ENCODE measurements at regions not wholly inside any gene's neighbourhood (a gene's known extent, or its start where the extent isn't known, plus 50 kb on each side); places are given as distances from the start of the nearest gene placed in this dataset.
A peak's percentile ranks its signal among the peaks of the same experiment; 100 is the strongest.

DNA sequence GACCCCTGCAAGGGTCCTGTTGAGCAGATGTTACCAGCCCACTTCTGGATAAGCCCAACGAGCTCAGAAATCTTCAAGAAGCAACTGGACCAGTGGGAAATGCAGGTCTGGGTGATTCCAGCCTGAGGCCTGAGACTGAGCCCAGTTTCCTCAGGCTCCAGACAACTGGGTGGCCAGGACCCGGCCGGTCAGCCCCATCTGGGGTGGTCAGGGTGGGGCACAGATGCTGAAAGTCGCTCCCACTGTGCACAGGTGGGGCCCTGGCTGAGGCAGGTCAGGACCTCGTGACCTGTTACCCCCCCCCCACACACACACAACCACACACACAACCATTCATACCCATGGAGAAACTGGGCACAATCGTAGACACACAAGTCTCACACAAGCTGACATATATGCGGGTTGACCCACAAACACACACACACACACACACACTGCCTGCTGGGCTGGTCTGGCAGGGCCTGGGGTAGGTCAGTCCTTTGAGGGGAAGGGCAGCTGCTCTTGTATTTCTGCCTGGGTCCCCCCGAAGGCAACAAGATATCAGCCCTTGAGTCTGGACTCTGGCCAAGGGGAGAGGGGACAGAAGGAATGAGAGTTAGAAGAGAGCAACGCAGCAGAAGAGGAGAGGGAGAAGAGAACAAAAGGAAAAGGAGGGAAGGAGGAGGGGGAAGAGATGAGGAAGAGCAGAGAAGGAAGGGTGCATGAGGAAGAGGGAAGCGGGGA lies 99.0 kb upstream of the CDH5 start:
- no peaks in the 10 kb centered on the region for H3K36me3 ChIP-seq (ENCODE audit: control insufficient read depth, insufficient read depth, low read length)
- no peak for TF ChIP-seq CTCF (IDR thresholded peaks at IDR 0.05; ENCODE audit: insufficient read depth, low read length, severe bottlenecking)
- DNase-seq (ENCODE audit: low read depth) (no peak), FAIRE-seq (no peak)
- peaks cover 1% of the 10 kb centered on the region for H3K27me3 ChIP-seq (ENCODE audit: control insufficient read depth, insufficient read depth, low read length)
- no peak overlapping the region for H3K4me3 ChIP-seq (ENCODE audit: low read depth, low read length)

DNA sequence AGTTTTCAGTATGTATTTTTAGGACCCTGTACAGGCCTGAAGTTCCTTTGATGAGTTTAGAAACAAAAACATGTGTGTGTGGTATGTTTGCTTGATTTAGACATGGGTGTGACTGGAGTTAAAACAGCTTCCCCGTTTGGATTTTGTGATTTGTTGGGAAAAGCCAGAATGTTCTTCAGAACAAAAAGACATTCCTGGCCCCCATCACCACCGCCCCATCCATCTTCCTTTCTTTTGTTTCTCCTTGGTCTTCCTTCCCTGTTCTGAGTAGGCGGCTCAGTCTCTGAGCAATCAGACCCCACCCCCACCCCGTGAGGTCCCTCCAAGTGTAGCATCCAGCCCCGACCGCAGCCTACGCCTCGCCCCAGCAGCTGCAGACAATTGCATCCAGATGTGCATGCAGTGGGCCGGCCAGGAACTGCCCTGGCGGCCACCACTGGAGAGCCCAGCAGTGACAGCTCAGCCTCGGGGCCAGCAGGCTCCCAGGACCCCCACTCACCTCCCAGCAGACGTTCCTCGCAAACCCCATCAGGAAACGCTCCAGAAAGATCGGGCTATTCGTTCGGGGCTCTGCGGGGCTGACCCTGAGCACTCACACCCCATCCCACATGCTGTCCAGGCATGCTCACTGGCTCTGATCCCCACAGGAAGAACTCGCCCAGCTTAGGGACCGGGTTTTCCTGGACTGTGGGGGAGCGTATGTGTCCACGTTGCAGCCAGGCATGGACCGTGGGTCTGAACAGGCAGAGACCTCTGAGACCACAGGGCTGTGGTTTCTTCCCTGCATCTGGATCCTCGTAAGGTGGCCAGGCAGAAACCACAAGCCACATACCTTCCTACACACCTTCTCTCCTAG lies 99.8 kb upstream of the CDH5 start:
- H3K36me3 ChIP-seq (ENCODE audit: control insufficient read depth, insufficient read depth, low read length) = no peaks in the 10 kb centered on the region
- DNase-seq (ENCODE audit: low read depth) (no peak), FAIRE-seq (no peak)
- H3K27me3 ChIP-seq (ENCODE audit: control insufficient read depth, insufficient read depth, low read length) = peaks cover 1% of the 10 kb centered on the region
- TF ChIP-seq CTCF (IDR thresholded peaks at IDR 0.05; ENCODE audit: insufficient read depth, low read length, severe bottlenecking) = no peak
- H3K4me3 ChIP-seq (ENCODE audit: low read depth, low read length) = no peak overlapping the region

- Histone ChIP-seq H3K4me3 (ENCODE audit: low read depth, low read length) (no peak overlapping the region), H3K36me3 (ENCODE audit: control insufficient read depth, insufficient read depth, low read length) (no peaks in the 10 kb centered on the region), H3K27me3 (ENCODE audit: control insufficient read depth, insufficient read depth, low read length) (peaks cover 1% of the 10 kb centered on the region)
- FAIRE-seq = peak; percentile 58
- no peak for DNase-seq (ENCODE audit: low read depth)
- TF ChIP-seq CTCF (IDR thresholded peaks at IDR 0.05; ENCODE audit: insufficient read depth, low read length, severe bottlenecking) = no peak
Observed at GRCh38 chr16:66265556-66266141, 100.8 kb upstream of the CDH5 start.

DNA sequence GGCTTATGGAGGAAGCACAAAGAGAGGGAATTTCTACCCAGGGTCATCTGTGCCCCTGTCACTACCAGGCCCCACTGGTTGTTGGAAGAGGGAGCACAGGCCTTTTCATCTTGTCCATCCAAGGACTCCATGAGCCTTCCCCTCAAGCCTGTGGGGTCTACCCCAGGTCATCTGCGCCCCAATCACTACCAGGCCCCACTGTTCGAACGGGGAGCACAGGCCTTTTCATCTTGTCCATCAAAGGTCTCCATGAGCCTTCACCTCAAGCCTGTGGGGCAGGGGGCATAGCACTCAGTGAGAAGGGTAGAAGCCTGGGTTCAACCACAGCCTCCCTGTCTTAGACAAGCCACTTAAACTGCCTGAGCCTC lies 101.5 kb upstream of the CDH5 start:
- H3K4me3 ChIP-seq (ENCODE audit: low read depth, low read length) = no peak overlapping the region
- peaks cover 1% of the 10 kb centered on the region for H3K27me3 ChIP-seq (ENCODE audit: control insufficient read depth, insufficient read depth, low read length)
- FAIRE-seq (peak; percentile 36), DNase-seq (ENCODE audit: low read depth) (no peak)
- TF ChIP-seq CTCF (IDR thresholded peaks at IDR 0.05; ENCODE audit: insufficient read depth, low read length, severe bottlenecking) = no peak
- no peaks in the 10 kb centered on the region for H3K36me3 ChIP-seq (ENCODE audit: control insufficient read depth, insufficient read depth, low read length)

GRCh38 chr16:66264311-66265047 lies 102.0 kb upstream of the CDH5 start:
- FAIRE-seq (no peak), DNase-seq (ENCODE audit: low read depth) (no peak)
- Histone ChIP-seq H3K36me3 (ENCODE audit: control insufficient read depth, insufficient read depth, low read length) (no peaks in the 10 kb centered on the region), H3K4me3 (ENCODE audit: low read depth, low read length) (no peak overlapping the region), H3K27me3 (ENCODE audit: control insufficient read depth, insufficient read depth, low read length) (peaks cover 1% of the 10 kb centered on the region)
- no peak for TF ChIP-seq CTCF (IDR thresholded peaks at IDR 0.05; ENCODE audit: insufficient read depth, low read length, severe bottlenecking)

Measured in bronchial epithelial cell (primary cell).